Neural cell (in vitro differentiated cells): ENCODE measurements at regions not wholly inside any gene's neighbourhood (a gene's known extent, or its start where the extent isn't known, plus 50 kb on each side); places are given as distances from the start of the nearest gene placed in this dataset.

Experiments
- H2AFZ ChIP-seq: fragments of 200-600, 300-800 bp; sonication (generic), shearing (Covaris generic); 2 replicates; pipeline ENCODE4 v1.6.0; 2014; ENCODE audit warnings: low read depth, mild to moderate bottlenecking, antibody characterized with exemption, low read length, moderate library complexity
- H3F3A ChIP-seq: fragments of 200-600 bp; shearing (Covaris generic); 2 replicates; pipeline ENCODE4 v1.6.1; 2016; ENCODE audit warnings: mild to moderate bottlenecking, moderate library complexity, mixed read lengths, antibody characterized with exemption, low read length; ENCODE audit not compliant: insufficient read depth, poor library complexity, severe bottlenecking
- H3K27ac ChIP-seq: fragments of 200-600, 300-800 bp; sonication (generic), shearing (Covaris generic); 2 replicates; pipeline ENCODE4 v1.5.1; 2014; ENCODE audit warnings: mild to moderate bottlenecking, low read length, moderate library complexity
- H3K27me3 ChIP-seq: fragments of 300-800, 200-600 bp; sonication (generic), shearing (Covaris generic); 2 replicates; pipeline ENCODE4 v1.6.0; 2014; ENCODE audit warnings: mild to moderate bottlenecking, low read depth, low read length, moderate library complexity; ENCODE audit not compliant: insufficient read depth
- H3K36me3 ChIP-seq: fragments of 300-800, 200-600 bp; sonication (generic), shearing (Covaris generic); 2 replicates; pipeline ENCODE4 v1.5.1; 2014; ENCODE audit warnings: mild to moderate bottlenecking, antibody characterized with exemption, low read length, moderate library complexity; ENCODE audit not compliant: insufficient read depth
- H3K4me2 ChIP-seq: fragments of 300-800, 200-600 bp; sonication (generic), shearing (Covaris generic); 2 replicates; pipeline ENCODE4 v1.6.0; 2014; ENCODE audit warnings: mild to moderate bottlenecking, low read length
- H3K4me3 ChIP-seq: fragments of 300-800, 200-600 bp; sonication (generic), shearing (Covaris generic); 2 replicates; pipeline ENCODE4 v1.5.1; 2014; ENCODE audit warnings: mild to moderate bottlenecking, low read length, moderate library complexity
- H3K79me2 ChIP-seq: fragments of 200-600 bp; shearing (Covaris generic); replicated peaks from 2 replicates; pipeline ENCODE4 v1.6.0; 2014; ENCODE audit warnings: mild to moderate bottlenecking, low read length, moderate library complexity; ENCODE audit not compliant: insufficient read depth
- H3K9ac ChIP-seq: fragments of 300-800, 200-600 bp; sonication (generic), shearing (Covaris generic); 2 replicates; pipeline ENCODE4 v1.6.1; 2016; ENCODE audit warnings: mild to moderate bottlenecking, low read length, mixed read lengths
- H3K9me2 ChIP-seq: fragments of 200-600 bp; shearing (Covaris generic); 2 replicates; pipeline ENCODE4 v1.6.1; 2016; ENCODE audit warnings: mild to moderate bottlenecking, low read length, mixed read lengths; ENCODE audit not compliant: insufficient read depth
- H3K9me3 ChIP-seq: fragments of 200-600, 300-800 bp; sonication (generic), shearing (Covaris generic); 2 replicates; pipeline ENCODE4 v1.6.1; 2016; ENCODE audit warnings: mild to moderate bottlenecking, mixed run types, low read length, moderate library complexity, mixed read lengths
- H4K20me1 ChIP-seq: fragments of 200-600 bp; shearing (Covaris generic); 2 replicates; pipeline ENCODE4 v1.6.1; 2016; ENCODE audit warnings: mild to moderate bottlenecking, mixed run types; ENCODE audit not compliant: insufficient read depth
- CTCF ChIP-seq: fragments of 450-650 bp; IDR thresholded peaks from 2 replicates; pipeline ENCODE4 v1.5.1; 2014; ENCODE audit warnings: antibody characterized with exemption, mild to moderate bottlenecking, moderate library complexity; ENCODE audit not compliant: poor library complexity, severe bottlenecking
- EP300 ChIP-seq: fragments of 450-650 bp; conservative IDR thresholded peaks from 2 replicates; pipeline ENCODE4 v1.6.1; 2014; ENCODE audit warnings: antibody characterized with exemption, mild to moderate bottlenecking, moderate library complexity; ENCODE audit not compliant: poor library complexity, severe bottlenecking
- EZH2 ChIP-seq: fragments of 200-600, 300-800 bp; shearing (Covaris generic), sonication (generic); IDR thresholded peaks from 2 replicates; pipeline ENCODE4 v1.6.1; 2014; ENCODE audit warnings: antibody characterized with exemption, low read length, borderline replicate concordance, mild to moderate bottlenecking; ENCODE audit not compliant: insufficient read depth, poor library complexity, severe bottlenecking
- MXI1 ChIP-seq: fragments of 450-650 bp; conservative IDR thresholded peaks from 2 replicates; pipeline ENCODE4 v1.6.1; 2014; ENCODE audit warnings: antibody characterized with exemption, mild to moderate bottlenecking; ENCODE audit not compliant: poor library complexity, severe bottlenecking
- POLR2AphosphoS5 ChIP-seq: IDR thresholded peaks from 2 replicates; pipeline ENCODE4 v1.6.1; 2012
- RAD21 ChIP-seq: fragments of 450-650 bp; conservative IDR thresholded peaks from 2 replicates; pipeline ENCODE4 v1.6.1; 2014; ENCODE audit warnings: antibody characterized with exemption, mild to moderate bottlenecking, moderate library complexity
- SMC3 ChIP-seq: fragments of 450-650 bp; conservative IDR thresholded peaks from 2 replicates; pipeline ENCODE4 v1.6.1; 2014; ENCODE audit warnings: antibody characterized with exemption, mild to moderate bottlenecking, moderate library complexity; ENCODE audit not compliant: poor library complexity
- TAF1 ChIP-seq: IDR thresholded peaks from 2 replicates; pipeline ENCODE4 v1.6.1; 2012; ENCODE audit warnings: low read depth
- TF ChIP-seq, protein P1 (sequence below): IDR thresholded peaks from 2 replicates; pipeline ENCODE4 v1.6.1; 2012; ENCODE audit warnings: borderline replicate concordance

- Histone ChIP-seq H4K20me1 (no peaks in the 10 kb centered on the region), H2AFZ (no peak overlapping the region), H3K9me2 (no peaks in the 10 kb centered on the region), H3K27me3 (no peaks in the 10 kb centered on the region), H3K4me3 (no peak overlapping the region), H3K79me2 (no peaks in the 10 kb centered on the region), H3F3A (no peaks in the 10 kb centered on the region), H3K9ac (no peak overlapping the region), H3K4me2 (no peak overlapping the region), H3K9me3 (no peaks in the 10 kb centered on the region), H3K36me3 (no peaks in the 10 kb centered on the region), H3K27ac (no peak overlapping the region)
- TF ChIP-seq EZH2 = no peak
These were observed 145.2 kb downstream of the AASDHPPT start for GRCh38 chr11:106222626-106223025.

- Histone ChIP-seq H3K9me2 (no peaks in the 10 kb centered on the region), H4K20me1 (no peaks in the 10 kb centered on the region), H3F3A (no peaks in the 10 kb centered on the region), H3K79me2 (no peaks in the 10 kb centered on the region), H3K36me3 (no peaks in the 10 kb centered on the region), H3K27ac (no peak overlapping the region), H3K9ac (no peak overlapping the region), H2AFZ (no peak overlapping the region), H3K4me3 (no peak overlapping the region), H3K27me3 (no peaks in the 10 kb centered on the region), H3K9me3 (no peaks in the 10 kb centered on the region), H3K4me2 (no peak overlapping the region)
- TF ChIP-seq EP300 = no peak
- TF ChIP-seq RAD21 = no peak
- TF ChIP-seq TAF1 = no peak
These were observed 146.7 kb downstream of the AASDHPPT start for GRCh38 chr11:106224172-106224571.

DNA sequence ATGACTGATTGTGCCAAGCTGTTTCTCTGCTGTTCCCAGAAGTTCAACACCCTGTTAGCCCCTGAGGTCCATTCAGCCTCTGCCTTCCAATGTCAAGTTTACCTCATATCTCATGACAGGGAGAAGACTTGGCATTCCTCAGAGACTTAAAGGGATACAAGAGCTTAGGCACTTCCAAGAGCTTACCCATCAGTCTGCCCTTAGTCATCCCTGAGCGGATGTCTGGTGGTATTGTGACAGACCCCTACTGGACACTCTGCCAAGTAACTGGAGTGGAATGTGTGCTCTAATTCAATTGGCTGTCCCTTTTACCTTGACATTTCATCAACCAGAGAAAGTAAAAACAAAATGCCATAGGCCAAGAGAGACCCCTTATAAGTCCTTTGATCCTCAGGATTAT, 151.5 kb downstream of the AASDHPPT start:
- TF ChIP-seq EP300 (no peak), CTCF (no peak), SMC3 (no peak), RAD21 (no peak), MXI1 (no peak), TAF1 (no peak), EZH2 (no peak), POLR2AphosphoS5 (no peak)
- TF ChIP-seq, protein P1, sequence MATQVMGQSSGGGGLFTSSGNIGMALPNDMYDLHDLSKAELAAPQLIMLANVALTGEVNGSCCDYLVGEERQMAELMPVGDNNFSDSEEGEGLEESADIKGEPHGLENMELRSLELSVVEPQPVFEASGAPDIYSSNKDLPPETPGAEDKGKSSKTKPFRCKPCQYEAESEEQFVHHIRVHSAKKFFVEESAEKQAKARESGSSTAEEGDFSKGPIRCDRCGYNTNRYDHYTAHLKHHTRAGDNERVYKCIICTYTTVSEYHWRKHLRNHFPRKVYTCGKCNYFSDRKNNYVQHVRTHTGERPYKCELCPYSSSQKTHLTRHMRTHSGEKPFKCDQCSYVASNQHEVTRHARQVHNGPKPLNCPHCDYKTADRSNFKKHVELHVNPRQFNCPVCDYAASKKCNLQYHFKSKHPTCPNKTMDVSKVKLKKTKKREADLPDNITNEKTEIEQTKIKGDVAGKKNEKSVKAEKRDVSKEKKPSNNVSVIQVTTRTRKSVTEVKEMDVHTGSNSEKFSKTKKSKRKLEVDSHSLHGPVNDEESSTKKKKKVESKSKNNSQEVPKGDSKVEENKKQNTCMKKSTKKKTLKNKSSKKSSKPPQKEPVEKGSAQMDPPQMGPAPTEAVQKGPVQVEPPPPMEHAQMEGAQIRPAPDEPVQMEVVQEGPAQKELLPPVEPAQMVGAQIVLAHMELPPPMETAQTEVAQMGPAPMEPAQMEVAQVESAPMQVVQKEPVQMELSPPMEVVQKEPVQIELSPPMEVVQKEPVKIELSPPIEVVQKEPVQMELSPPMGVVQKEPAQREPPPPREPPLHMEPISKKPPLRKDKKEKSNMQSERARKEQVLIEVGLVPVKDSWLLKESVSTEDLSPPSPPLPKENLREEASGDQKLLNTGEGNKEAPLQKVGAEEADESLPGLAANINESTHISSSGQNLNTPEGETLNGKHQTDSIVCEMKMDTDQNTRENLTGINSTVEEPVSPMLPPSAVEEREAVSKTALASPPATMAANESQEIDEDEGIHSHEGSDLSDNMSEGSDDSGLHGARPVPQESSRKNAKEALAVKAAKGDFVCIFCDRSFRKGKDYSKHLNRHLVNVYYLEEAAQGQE = no peak
- H3K36me3 ChIP-seq = no peaks in the 10 kb centered on the region

More for the DNA sequence above, 151.5 kb downstream of the AASDHPPT start:
- H3K79me2 ChIP-seq = no peaks in the 10 kb centered on the region
- no peak overlapping the region for H2AFZ ChIP-seq
- no peaks in the 10 kb centered on the region for H3F3A ChIP-seq
- no peaks in the 10 kb centered on the region for H3K9me2 ChIP-seq
- no peaks in the 10 kb centered on the region for H3K27me3 ChIP-seq
- no peak overlapping the region for H3K4me3 ChIP-seq
- no peak overlapping the region for H3K9ac ChIP-seq
- H3K9me3 ChIP-seq = no peaks in the 10 kb centered on the region
- H3K4me2 ChIP-seq = no peak overlapping the region
- no peak overlapping the region for H3K27ac ChIP-seq
- no peaks in the 10 kb centered on the region for H4K20me1 ChIP-seq
